GM18867 (cell line): ENCODE measurements at regions not wholly inside any gene's neighbourhood (a gene's known extent, or its start where the extent isn't known, plus 50 kb on each side); places are given as distances from the start of the nearest gene placed in this dataset.
"Not testable (repeated sequence)": the region's sequence is repeated elsewhere in the genome, so short reads cannot be mapped to it uniquely, and the experiment has no call there.

Experiments used
- ATAC-seq: cut with Tn5 transposase; IDR thresholded peaks from one replicate; pipeline ENCODE4 v1.9.1; 2021; ENCODE audit warnings: mild to moderate bottlenecking, moderate library complexity; ENCODE audit not compliant: unreplicated experiment

DNA sequence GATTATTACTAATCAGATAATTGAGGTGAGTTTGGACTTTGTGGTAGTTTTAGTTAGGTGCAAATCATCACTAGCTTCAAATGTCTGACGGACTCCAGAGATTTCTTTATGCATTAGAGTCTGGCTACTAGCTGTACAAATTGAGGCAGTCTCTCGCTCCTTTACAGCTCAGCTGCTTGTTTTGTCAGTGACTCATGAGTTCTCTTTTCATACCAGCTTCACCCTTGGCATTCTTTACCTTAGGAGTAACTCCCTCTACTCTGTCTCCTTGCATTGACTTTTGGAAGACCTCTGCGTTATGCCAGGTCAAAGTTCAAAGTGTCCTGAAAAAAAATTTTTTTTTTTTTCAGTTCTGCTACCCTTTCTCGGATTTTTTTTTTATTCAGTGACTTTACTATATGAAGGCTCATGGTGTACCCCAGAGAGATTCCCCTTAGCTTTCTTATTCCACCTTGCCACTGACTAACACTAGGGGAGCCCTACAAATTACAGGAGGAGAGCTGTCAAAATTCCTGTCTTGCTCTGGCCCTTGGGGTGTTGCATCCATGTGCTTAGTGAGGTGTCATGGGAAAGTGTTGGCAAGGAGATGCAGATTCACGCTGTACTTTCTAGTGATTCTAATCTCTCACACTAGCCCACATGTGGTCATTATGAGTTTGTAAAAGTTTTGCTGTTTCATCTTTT lies 576.6 kb downstream of the ADGRL2 start:
- ATAC-seq, result no peak

DNA sequence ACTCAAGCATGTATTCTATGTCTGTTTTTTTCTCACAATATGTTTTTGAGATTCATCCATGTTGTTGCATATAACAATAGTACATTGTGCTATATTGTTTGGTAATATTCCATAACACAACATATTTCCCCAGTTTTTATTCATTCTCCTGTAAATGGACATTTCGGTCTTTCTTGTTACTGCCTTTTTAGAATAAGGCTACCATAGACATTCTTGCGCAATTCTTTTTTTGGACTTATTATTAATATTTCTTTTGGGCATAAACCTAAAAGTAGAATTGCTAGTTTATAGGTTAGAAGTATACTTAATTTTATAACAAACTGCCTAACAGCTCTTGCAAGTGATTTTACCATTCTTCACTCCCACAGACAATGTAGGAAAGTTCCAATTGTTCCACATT lies 573.0 kb downstream of the ADGRL2 start:
- ATAC-seq, result no peak

DNA sequence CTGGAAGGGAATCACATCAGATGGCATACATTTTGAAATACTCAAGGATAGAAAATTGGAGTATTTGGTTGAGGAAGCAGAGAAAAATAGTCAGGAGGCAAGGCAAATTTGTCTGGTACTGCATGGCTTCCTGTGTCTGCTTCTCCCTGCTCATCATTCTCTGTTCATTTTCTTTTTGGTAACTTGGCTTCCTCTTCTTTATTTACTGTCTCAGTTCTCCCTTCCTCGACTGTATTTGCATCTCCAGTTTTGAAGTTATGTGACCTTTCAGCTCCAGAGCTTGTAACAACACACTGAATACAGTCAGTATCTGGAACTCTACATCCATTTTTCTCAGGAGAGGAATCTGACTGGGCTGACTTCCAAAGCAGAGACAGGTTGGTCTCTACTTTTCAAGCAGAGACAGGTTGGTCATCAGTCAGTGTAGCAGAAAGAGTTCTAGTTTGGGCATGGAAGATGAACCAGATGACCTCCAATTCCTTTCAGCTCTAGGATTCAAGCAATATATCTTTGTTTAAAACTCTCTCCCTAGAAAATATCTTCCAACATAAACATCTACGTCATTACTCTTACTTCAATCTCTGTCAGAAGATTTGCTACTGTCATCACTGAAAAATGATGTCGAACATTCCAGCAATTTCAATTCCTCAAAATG lies 571.2 kb downstream of the ADGRL2 start:
- ATAC-seq, result peak; percentile 52

DNA sequence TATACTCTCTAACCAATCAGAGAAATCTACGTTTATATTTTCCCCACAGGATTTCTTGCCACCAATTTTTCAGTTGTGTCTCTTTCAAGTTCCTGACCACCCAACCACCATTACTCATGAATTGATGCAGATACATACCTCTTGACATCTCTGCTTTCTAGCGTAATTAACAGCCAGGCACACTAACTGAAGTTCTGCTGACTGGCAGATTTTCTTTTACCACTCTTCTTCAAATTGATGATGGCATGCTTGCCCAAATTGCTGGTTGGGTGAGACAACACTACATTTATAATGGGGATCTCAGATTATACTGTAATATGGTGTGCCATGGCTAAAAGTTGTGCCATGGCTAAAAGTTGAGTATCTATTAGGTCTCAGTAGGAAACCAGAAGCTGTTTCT lies 566.7 kb downstream of the ADGRL2 start:
- ATAC-seq, result no peak

DNA sequence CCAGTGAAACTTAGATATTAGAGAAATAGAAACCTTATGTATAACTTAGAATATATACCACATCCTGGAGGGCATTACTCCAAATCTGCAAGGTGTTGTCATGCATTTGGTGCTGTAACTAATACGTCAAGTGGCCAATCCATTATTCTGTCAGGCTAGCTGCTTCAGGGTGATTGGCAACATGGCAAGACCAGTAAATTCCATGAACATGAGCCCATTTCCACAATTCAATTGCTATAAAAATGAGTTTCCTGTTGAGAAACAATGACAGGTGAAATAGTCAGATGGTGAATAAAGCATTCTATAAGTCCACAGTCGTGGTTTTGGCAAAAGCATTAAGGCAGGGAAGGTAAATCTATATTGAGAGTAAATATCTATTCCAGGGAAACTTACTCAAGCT lies 566.0 kb downstream of the ADGRL2 start:
- no peak for ATAC-seq

DNA sequence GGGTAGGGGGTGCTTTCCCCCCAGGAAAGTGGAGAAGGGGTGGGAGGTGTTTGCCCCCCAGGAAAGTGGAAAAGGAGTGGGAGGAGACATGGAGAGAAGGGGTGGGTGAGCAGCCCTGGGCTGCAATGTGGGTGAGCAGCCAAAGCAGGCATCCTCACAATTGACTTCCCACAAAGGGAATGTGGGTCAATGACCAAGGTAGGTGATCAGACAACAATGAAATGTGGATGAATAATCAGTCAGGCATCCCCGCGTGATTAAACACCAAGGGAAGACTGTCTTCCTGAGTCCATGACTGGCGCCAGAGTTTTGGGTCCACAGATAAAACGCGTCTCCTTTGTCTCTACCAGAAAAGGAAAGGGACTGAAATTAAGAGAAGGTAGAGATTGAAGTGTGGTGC lies 558.8 kb downstream of the ADGRL2 start:
- not testable (repeated sequence) for ATAC-seq

DNA sequence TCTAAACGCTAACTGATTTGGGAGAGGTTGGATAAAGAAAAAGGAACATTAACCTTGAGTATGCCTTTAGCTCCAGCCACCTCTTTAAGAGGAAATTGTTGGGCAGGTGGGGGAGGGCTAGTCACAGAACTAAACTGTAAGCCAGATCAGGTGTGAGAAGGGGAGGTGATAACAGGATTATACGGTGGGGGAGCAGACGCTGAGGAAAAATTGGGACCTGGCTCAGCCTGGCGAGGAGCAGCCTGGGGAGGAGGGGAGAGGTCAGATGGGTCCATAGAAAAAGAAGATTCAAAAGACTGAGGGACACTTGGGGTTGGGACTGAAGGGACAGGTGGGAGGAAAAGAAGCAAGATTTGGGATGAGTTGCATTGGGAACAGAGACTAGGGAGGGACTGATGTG lies 558.0 kb downstream of the ADGRL2 start:
- ATAC-seq, result not testable (repeated sequence)

DNA sequence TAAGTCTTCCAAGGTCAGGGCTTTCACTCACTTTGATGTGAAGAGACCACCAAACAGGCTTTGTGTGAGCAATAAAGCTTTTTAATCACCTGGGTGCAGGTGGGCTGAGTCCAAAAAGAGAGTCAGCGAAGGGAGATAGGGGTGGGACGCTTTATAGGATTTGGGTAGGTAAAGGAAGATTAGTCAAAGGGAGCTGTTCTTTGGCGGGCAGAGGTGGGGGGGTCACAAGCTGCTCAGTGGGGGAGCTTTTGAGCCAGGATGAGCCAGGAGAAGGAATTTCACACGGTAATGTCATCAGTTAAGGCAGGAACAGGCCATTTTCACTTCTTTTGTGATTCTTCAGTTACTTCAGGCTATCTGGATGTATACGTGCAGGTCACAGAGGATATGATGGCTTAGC lies 553.8 kb downstream of the ADGRL2 start:
- not testable (repeated sequence) for ATAC-seq

DNA sequence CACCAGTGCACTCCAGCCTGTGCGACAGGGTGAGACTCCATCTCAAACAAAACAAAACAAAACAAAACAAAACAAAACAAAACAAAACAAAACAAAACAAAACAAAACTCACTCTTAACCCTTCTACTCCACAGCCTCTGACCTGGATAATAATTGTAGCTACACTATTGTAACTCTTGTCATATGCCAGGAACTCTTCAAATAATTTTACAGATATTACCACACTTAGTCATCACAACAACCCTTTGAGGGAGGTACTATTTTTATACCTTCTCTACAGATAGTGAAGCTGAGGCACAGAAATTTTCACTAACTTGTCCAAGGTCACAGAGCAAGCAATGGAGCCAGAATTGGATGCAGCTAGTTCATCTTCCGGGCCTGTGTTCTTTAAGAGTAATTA lies 547.8 kb downstream of the ADGRL2 start:
- ATAC-seq, result no peak

DNA sequence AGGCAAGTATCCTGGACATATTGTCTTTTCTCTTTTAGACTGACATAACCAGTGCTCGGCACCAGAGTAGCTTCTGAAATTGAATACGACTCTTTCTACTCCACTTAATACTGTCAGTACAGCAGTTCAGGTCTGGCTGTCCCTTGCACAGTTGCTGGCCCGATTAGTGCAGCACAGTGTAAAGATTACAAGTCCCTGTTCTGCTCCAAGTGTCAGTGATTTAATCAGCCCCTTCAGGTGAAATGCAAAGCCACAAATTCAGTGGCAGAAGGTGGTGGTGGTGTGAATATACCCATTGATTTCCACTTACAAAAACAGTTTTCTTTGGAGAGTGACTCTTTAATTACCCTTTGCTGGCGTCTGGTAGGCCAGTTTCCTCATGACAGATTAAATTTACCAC lies 545.4 kb downstream of the ADGRL2 start:
- ATAC-seq, result no peak

DNA sequence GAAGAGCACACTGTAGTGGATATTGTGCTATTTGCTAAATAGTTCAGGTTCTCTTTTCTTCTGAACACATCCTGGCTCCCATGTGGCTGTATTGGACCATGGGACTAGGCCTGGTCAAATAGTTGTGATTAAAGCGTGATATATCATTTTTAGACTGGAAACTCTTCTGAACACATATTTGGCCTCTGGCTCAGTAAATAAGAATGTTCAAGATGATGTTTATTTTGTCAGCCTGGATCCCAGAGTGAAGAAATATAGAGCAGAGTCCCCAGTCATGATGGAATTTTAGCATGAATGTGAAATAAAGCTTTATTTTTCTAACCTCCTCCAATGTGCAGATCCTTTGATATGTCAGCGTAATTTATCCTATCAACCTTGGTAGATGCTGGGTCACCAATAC lies 542.6 kb downstream of the ADGRL2 start:
- ATAC-seq, result no peak

DNA sequence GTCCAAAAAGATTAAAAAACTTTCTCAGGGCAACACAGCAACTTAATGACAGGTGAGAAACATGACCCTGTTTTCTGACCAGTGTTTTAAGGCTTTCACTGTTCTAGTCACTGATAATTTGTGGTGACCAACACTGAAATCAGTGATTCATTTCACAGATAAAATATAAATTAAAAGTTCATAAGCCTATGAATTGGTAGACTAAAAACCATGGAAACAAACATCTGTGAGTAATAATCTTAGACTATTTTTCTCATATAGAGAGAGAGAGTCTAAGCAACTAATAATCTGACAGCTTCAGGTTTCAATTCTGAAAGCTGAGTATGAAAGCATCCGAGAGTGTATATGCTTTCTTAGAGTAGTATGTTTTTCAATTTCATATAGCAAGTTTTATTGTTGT lies 536.9 kb downstream of the ADGRL2 start:
- peak; percentile 94 for ATAC-seq

DNA sequence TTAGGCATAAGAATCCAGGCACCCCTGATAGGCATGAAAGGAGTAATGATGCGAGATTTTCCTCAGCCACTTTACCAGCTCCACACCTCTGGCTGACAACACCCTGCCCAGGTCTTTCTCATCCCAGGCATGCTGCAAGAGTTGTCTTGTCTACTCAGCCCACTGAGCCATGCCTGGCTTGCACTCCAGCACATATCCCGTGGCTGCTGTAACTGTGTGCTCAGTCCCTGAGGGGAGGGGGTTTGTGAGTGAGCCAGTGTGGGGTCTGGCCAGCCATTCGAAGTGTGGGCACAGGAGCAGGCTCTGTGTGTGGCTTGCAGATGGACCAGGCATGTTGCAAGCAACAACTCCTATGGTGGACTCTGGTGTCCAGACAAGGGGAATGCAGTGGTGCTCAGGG lies 529.6 kb downstream of the ADGRL2 start:
- ATAC-seq, result no peak

DNA sequence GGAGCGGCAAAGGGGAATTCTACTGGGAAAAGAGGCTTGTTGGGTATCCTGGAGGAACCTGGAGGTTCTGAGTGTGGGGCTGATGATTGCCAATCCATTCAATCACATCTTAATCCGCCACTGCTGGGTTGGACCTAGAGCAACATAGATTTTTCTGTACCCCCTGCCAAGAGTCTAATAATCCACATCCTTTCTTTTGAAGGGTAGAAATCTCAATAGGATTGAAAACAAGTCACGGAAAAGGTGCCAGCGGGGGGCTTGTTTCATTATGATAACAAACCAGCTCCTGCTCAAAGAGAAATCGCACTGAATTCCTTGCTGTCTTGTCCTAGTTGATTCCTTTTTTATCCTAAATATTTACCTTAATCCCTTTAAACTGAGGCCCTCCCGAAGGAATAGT lies 528.5 kb downstream of the ADGRL2 start:
- no peak for ATAC-seq

DNA sequence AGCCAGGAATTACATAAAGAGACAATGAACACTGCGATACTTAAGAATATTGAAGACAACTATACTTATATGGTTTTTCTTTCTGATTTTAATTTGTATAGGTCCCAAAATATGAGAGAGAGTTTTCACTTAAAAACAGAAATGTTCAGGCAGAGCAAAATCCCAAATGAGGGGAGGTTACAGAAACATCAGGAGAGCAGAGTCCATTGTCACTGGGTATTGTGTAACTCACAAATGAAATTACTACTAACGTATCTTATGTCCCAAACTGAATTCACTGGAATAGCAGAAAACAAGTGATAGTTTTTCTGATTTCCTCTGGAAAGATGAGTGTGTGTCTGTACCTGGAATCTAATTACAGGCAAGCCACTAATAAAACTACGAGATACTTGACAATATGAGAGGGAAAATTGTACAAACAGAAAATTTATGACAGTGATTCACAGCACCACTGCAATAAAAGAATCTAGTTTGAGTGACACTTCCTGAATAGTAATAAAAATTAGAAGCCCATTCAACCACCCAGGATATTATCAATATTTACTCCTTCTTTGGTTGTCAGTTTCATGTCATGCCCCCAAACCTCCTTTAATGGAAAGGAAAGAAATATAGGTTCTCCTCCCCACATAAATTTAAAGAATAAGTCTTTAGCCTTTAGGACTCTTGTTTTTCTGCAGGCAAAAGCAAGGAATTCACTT lies 522.6 kb downstream of the ADGRL2 start:
- no peak for ATAC-seq

DNA sequence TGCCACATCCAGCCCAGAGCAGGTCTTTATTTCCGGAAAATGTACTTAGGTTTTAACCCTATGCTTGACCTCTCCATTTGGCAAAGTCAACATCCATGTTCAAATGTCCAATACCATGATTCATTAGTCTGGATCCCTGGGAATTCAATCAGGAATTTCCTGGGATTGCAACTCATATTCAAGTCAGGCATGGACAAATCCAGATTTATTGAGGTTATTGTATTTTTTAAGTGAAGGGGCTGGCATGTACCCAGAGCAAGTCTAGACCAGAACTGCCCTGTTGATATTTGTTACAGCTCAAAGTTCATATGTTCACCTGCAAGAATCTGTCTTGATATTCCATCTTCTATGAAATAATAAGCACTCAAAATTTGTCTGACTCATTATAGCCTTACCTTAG lies 521.1 kb downstream of the ADGRL2 start:
- no peak for ATAC-seq

DNA sequence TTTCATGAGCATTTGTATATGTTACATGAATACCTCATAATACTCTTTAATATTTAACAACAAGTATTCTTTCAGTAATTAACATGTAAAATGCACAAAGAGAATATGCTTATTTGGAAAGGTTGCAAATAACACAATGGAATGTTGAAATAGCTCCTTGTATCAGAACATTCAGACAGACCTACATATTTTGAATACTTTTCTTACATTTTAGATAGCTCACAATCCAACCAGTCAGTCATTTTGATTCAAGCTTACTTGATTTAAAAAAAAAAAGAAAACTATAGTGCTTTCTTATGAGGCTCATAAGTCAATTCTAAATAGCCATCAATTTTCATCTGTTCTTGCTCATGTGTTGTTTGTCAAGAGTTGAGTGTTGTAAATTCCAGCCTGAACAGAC lies 518.8 kb downstream of the ADGRL2 start:
- no peak for ATAC-seq

DNA sequence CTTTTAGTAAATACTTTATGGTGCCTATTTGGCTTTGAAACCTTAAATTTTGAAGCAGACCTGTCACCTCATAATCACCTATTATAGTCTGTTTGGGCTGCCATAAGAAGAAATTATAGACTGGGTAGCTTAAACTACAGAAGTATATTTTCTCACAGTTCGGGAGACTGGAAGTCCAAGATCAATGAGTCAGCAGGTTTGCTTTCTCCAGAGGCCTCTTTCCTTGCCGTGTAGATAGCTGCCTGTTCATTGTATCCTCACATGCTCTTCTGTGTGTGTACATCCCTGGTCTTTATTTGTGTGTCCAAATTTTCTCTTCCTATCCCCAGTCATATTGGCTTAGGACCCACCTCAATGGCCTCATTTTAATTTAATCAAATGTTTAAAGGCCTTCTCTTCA lies 518.2 kb downstream of the ADGRL2 start:
- ATAC-seq, result no peak

DNA sequence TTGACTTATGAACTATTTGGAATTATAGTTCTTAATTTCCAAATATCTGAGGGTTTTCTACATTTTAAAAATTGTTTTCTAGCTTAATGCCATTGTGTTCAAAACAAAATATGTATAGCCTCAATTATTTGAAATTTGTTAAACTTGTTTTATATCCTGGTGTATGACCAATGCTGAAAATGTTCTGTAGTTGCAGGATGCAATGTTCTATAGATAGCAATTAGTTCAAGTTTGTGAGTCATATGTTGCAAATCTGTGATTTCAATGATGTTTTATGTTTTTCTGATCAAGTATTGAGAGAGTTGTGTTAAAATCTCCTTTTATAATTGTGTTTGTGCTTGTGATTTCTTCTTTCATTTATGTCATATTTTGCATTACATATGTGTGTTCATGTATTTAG lies 517.5 kb downstream of the ADGRL2 start:
- ATAC-seq, result no peak

DNA sequence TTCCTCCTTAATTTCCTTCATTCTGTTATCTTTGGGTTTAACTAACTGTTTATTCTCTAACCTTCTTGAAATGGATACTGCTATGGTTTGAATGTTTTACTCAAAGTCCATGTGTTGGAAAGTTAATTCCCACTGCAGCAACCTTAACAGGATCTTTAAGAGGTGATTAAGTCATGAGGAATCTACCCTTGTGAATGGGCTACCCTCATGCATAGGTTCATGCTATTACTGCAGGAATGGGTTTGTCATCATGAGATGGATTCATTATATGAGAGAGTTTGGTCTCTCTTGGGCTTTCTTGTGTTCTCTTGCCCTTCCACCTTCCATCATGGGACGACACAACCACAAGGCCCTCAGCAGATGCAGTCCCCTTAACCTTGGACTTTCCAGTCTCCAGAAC lies 516.9 kb downstream of the ADGRL2 start:
- no peak for ATAC-seq

DNA sequence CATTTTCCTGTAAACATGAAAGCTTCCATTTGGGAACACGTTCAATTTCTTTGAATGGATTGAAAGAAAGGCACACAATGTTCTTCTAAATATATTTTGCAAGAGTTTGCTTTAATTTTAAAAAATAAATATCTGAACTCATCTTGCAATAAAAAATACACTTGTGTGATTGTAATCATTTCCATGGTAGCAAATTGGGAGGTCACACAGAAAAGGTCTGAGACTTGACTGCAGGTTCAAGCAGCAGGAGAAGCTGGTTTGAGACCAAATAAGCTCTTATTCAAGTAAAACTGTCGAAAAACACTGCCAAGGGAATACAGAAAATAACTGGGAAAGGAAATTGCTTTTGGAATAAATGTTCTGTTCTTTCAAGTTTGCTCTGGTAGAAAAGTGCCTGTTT lies 498.9 kb downstream of the ADGRL2 start:
- ATAC-seq, result no peak

DNA sequence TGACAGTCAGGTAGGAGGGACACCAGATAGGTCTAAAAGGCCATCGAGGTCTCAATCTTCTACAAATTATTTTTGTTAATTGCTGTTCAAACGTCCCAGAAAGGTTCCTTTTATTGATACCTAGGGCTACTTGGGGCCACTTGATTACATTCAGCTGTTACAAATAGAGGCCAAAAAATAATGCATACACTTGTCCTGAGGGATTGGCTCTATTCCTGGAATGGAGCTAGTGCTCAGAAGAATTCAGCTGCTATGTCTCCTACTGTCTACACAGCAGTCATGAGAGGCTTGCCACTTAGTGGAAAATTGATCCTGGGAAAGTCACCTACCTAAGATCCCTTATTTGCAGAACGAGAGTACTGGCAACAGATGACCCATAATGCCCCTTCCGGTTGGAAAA lies 498.3 kb downstream of the ADGRL2 start:
- no peak for ATAC-seq
